Islet precursor cell (in vitro differentiated cells): ENCODE measurements at regions not wholly inside any gene's neighbourhood (a gene's known extent, or its start where the extent isn't known, plus 50 kb on each side); places are given as distances from the start of the nearest gene placed in this dataset.

ENCODE experiments used
- DNase-seq: peaks from one replicate; pipeline ENCODE4 v3.0.0-alpha.2; 2018

DNA sequence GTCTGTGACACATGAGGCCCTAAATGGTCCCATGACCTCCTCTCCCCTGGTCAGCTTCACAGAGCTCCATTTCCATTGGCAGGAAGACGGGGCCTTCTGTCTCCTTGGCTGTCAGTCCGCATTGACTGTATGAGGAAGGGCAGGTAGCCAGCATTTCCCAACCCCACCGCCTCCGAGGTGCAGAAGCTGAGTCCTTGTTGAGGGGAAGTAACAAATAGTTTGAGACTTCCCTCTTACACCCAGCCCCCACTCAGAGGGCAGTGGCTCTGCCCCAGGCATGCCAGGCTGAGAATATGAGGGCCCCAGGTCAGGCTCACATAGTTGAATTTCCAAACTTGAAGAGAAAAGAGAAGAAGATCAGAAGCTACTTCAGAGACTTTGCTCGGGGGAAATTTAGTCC lies 611.1 kb downstream of the BRD1 start:
- peak; percentile 23 for DNase-seq

DNA sequence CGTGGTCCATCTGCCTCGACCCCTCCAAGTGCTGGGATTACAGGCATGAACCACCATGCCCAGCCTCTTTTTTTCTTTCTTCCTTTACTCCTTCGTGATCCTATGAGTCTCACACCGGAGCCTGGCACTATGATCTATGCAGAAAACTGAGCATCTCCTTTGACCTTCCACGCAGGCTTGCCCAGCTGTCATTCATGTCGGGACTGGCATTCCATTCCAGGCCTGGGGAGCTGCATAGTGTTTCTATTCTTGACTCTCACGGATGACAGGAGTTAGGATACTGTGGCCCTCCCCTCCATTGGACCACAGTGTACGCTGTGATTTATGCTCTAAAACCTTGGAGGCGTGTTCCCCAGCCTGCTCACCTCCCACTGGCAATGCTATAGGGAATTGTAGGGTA lies 611.8 kb downstream of the BRD1 start:
- peak; percentile 12 for DNase-seq

DNA sequence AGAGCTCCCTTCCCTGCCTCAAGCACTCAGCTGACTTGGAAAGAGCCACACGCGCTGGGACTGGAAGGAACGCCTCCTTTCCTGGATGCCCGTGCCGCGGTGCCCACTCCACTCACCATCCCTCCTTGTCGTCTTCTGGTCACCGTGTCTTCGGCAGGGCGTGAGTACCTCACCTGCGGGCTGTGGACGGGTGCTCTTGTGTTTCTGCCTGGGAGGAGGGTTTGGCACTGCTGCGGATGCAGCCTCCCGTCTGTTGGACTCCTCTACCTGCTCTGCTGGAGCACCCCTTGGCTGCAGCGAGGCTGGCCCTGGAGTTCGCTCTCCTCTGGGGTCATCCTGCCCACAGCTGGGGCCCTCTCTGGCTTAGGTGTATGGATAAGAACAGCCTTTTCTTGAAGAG lies 612.7 kb downstream of the BRD1 start:
- peak; percentile 33 for DNase-seq

DNA sequence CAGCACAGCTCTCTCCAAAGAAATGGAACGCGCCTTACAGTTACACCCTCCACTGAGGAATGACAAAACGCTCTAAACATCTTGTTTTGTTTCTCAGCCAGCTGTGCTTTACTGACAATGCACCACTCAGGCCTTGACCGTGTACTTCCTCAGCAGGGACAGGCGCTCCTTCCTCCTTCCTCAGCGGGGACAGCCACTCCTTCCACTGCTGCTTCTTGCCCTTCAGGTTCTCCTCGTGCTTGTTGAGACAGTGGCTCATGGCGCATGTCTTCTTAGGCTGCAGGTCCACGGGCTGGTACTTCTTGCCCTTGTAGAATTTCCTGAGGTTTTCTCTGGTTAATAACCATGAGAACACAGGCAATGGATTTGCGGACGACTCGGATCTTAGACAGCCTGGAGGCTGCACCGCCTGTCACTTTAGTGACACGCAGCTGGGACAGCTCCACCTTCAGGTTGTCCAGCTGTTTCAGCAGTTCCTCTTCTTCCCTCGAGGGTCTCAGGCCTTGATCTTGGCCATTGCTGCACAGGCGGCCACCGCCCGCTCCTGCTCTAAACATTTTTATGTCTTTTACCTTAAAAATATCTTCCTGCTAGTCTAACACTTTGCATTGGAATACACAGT lies 613.8 kb downstream of the BRD1 start:
- peak; percentile 28 for DNase-seq

DNA sequence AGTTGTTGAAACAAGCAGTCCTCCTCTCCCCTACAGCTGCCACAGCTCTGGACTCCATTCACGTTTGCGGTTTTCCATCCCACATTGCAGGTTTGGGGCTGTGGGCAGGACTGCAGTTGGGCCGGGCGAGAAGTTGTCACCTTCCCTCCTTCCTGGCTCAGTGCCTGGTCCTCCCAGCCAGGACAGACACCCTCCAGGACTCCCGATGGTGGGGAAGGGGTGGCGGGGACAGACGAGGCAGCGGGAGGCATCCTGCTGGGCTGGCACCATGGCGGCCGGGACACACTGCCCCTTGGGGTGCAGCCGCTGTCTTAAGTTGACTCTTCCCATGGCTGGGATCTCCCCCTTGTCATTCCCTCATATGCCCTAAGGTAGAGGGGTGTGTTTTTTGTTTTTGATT lies 615.2 kb downstream of the BRD1 start:
- peak; percentile 41 for DNase-seq

DNA sequence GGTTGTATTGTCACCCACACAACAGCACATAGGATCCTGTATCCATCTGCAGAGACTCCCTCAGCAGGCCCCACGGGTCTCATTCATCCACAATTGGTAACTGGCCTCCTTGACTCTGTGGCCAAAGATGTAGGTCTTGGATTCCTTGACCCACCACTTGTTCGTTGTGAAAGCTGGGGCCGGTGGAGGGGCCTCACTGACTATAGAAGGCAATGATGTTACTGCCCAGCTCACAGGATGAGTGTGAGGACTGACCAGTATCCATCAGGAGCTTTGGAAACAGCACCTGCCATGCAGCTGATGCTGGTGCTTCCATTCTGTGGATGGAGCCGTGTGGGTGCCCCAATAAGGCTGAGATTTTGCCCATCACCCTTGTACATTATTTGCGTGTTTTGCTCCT lies 615.7 kb downstream of the BRD1 start:
- peak; percentile 14 for DNase-seq

DNA sequence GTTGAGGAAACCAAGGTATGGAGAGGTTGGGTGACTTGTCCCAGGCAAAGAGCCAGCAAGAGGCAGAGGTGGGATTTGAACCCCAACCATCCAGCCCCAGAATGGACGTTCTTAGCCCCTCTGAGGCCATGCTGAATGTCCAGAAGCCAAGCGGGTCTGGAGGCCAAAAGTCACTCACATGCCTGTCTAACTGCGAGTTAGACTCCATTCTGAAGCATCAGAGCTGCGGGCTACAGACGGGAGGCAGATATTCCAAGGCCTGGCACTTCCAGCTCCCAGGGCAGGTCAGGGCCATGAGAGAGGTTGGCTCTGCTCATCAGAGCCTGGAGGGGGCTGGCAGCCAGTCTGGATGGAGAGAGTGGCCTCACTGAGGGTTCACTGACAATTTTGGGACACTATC lies 616.5 kb downstream of the BRD1 start:
- DNase-seq = peak; percentile 31

DNA sequence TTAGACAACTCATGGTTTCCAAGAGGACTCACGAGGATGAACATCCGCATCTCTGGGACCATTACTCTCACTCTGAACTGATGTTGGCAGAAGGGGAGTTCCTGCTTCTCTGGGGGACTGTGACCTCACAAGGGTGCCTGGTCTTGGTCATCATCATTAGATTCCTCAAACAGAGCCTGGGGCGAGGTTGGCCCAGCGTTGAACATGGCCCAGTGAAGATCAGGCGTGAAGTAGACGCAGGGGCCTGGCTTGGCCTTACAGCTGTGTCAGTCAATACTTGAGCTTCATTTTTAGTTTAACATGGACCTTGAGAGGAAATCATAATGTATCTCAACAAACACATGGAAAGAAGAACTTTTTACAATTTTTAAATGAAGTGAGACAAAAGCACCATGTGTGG lies 617.1 kb downstream of the BRD1 start:
- DNase-seq = peak; percentile 40

DNA sequence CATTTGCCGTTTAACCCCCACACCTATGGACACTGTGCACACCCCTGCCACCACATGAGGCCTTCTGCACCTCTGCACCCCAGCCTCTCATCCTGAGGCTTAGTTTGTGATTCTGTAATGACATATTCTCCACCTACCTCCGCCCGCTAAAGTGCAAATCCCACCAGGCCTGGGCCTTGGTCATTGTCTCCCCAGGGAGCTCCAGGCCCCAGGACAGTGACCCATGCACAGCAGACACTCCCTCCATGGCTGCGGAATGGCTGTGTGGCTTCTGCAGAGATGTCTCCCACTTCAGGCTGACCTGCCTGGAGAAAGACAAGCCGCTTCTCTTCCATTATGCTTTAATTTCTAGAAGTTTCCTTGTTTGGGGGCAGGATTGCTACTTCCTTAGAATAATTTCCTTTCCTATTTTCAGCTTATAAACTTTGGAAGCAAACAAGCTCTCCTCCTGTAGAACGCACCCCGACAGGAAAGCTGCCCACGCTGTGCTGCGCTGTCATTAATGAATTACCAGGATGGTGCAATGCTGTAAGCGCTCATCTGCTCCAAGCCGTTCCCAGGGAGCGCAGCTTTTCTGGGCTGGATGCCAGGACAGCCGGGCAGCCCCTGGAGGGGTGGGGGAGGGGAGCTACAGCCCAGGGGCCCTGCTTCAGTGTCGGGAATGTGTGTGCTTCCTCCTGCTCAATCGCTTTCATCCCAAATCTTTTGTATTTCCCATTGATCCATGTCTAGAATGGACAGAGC lies 618.0 kb downstream of the BRD1 start:
- peak; percentile 23 for DNase-seq

DNA sequence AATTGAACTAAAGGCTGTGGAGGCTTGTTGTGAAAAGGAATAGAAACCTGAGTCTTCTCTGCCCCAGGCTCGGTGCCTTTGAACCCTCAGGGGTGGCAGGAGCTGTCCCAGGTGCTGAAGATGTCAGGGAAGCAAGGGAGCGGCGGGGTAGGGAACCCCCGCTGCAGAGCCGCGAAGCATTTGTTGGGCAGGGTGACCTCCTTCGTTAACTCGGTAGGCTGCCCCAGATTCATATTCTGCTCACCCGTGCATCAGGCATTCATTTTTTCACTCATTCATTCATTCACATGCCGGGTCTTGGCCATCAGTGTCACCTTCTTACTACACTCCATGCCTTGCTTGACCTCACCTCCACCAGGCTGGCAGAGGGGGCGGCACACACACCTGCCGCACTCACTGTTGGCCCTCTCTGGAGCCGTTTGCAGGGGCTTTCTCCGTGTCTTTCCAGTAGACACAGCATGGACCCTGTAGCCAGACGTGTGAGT lies 618.9 kb downstream of the BRD1 start:
- peak; percentile 55 for DNase-seq

DNA sequence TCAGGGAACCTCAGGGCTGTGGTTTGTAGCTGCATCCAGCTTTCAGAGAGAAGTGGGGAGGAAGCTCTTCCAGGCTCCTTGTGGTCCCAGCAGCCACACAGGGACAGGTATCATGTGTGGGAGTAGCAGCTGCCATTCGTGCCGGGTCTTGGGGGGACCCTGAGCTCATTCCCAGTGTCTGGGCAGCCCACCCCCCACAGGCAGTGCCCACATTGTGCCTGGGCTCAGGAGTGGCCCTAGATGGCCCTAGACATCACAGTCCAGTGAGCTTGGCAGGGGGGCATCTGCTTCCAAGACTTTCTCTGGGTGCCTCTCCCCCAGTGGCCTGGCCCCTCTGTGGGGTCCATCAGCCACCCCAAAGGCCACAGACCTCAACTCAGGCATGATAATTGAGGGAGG lies 619.7 kb downstream of the BRD1 start:
- peak; percentile 16 for DNase-seq

DNA sequence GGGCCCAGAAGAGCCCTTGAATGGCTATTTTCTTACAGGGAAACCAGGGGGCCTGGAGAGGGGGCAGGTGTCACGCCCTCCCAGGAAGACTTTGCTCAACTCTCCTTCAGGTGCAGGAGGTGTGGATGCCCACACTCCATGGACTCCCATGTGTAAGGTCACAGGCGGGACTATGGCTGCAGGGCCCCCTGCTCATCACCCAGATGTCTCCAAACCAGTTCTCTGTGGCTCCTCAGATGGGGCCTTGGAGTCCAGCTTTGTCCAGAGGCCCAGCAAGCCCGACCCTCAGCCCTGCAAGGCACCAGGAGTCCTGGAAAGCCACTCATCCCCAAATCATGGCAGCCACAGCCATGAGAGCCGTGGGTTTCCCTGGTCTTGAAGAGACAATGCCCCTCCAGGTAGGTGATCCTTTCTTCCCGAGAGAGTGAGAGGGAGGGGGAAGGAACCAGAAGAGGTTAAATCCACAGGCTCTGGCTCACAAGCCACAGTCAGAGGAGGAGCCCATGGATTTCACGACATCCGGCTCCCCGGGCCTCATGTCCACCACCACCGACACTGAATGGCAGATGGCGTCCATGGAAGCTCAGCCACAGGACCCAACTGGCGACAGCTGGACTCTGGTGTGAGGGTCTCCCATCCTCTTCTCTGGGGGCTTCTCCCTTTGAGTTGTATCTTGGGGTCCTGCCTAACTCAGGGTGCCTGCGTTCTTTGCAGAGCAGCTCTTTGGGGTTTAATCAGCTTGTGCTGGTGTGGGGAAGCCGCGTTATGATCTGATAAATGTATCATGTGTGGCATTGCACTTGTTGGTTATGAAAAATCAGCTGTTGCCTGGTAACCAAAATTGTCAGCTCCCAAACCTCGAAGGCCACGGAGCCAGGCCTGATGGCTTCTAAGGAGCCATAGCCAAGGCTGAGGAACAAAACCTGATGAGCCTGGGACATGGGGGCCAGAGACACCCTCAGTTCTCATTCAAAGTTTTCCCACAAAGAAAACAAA lies 620.4 kb downstream of the BRD1 start:
- peak; percentile 37 for DNase-seq

DNA sequence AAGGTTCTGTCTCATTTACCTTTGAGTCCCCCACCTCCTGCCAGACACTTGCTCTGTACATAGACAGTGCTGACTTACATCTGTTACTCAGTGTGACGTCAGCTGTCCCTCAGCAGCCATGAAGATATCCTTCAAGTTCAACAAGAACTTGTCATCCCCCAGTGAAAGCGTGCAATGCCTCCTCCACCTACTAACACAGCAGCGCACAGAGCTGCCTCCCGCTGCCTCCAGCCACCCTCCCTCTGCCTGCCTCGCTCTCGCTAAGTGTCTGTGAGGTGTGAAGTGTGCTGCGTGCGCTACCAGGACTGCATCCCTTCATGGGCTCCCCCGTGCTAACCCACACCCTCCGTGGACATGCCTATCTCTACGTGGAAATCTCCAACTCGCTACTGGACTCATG lies 621.4 kb downstream of the BRD1 start:
- DNase-seq = peak; percentile 22

DNA sequence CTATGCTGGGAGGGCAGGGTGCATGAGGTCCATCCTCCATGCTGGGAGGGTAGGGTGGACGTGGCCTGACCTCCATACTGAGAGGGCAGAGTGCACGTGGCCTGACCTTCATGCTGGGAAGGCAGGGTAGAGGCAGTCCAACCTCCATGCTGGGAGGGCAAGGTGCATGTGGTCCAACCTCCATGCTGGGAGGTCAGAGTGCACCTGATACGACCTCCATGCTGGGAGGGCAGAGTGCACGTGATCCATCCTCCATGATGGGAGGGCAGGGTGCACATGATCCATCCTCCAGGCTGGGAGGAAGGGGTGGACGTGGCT lies 622.2 kb downstream of the BRD1 start:
- DNase-seq = peak; percentile 18

DNA sequence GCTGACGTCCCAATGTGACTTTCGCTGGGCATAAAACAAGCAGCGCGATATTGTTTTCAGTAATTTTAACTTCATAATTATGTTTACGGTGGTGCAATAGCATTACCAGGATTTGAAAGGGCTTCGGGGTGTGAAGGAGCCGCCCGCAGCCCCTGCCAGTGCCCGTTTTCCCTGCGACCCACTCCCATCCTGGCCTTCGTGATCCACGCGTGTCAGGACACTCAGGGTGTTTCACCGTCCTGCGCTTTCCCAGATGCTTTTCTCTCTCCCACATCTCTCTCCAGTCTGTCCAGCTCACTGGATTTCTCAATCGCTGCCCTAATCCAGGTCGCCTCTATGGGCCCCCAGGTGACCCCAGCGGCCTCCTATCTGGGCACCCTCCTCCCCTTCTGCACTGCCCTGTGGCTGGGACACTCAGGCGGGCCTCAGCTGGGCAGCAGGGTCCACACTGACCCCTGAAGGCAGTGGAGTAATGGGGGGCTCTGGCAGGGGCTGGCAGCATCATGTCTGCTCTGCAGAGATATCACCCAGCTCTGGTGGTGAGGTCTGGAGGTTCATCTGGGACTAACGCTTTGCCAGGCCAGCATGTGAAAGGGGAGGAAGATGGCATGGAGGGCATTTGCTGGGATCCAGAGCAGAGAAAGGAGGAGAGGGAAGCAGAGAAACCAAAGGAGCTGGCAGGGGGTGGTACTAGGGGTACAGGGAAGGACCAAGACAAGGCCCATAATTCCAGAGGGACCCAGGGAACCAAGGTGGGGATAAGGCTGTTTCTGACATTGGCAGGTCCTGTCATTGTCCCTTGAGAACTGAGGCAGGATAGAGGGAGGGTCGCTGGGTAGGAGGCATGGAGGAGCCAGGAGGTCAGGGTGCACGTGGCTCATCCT lies 622.8 kb downstream of the BRD1 start:
- DNase-seq = peak; percentile 28

DNA sequence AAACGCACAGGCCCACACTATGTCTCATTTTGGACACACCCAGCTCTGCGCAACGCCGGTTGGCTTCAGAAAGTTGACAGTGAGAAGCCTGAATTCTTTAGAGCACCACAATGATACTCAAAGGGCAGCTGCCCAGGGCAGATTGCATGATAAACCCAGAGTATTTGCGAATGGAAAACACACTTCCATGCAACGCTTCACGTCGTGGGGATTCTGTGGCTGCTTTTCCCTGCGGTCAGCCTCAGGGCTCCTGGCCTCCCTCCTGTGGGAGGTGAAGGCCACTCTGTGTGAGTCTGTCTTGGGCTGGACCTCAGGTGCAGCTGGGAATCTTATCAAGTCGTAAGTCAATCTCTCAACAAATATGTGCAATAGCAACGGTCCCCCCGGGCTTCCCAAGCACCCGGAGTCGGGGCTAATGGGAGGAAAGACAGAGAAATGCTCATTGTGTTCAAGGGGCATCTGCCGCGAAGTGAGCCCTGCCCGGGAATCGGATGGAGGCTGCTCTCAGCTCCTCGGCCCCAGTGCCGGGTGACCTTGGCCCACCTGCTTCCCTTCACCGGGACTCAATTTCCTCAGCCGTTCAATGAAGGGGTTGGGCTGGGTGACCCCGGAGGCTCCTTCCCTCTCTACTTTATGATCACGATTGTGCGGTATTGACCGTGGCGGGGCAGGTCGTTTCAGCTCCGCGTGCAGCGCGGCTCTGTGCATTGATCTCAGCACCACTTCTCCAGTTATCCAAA lies 623.6 kb downstream of the BRD1 start:
- peak; percentile 37 for DNase-seq

DNA sequence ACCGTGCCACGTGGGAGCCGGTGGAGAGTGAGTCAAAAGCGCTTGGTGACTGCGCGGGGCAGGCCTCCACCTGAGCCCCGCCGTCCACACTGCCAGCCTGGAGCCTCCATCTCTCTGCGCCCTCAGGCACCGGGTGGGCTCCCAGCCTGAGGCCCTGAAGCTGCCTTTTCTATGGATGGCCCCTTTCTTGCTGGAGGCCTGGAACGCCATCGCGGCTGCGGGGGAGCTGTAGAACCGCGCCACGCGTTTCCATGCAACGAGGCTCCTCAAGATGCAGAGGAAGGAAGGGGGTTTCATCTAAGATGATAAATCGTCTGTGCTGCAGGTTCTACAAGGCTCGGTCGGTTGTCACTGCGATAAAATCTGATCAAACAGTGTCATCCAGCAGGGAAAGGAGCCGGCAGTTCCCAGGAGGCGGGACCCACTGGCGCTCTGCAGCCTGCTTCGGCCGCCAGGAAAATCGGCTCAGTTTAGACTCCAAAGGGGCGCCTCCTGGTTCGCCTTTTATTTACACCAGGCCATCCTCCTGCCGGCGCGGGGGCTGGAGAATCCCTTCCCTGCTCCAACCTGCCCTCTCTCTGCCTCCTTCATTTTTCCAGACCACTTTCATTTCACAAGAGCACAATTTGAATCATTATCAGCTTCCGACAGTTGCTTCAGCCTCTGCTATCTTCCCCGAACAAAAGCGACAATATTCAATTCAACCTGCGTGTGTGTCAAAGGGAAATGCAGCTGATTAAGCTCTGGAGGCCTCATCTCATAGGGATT lies 624.4 kb downstream of the BRD1 start:
- peak; percentile 42 for DNase-seq

DNA sequence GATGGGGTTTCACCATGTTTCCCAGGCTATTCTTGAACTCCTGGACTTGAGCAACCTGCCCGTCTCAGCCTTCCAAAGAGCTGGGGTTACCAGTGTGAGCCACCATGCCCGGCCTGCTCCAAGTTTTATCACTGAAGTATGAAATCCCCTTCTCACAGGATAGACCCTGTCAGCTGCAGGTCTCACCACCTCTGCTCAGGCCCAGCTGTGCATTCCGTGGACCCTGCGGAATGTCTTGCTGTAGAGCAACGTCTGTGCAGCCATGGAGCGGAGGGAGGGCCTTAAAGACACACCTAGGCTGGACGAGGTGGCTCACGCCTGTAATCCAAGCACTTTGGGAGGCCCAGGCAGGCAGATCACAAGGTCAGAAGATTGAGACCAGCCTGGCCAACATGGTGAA lies 625.4 kb downstream of the BRD1 start:
- DNase-seq = peak; percentile 43

DNA sequence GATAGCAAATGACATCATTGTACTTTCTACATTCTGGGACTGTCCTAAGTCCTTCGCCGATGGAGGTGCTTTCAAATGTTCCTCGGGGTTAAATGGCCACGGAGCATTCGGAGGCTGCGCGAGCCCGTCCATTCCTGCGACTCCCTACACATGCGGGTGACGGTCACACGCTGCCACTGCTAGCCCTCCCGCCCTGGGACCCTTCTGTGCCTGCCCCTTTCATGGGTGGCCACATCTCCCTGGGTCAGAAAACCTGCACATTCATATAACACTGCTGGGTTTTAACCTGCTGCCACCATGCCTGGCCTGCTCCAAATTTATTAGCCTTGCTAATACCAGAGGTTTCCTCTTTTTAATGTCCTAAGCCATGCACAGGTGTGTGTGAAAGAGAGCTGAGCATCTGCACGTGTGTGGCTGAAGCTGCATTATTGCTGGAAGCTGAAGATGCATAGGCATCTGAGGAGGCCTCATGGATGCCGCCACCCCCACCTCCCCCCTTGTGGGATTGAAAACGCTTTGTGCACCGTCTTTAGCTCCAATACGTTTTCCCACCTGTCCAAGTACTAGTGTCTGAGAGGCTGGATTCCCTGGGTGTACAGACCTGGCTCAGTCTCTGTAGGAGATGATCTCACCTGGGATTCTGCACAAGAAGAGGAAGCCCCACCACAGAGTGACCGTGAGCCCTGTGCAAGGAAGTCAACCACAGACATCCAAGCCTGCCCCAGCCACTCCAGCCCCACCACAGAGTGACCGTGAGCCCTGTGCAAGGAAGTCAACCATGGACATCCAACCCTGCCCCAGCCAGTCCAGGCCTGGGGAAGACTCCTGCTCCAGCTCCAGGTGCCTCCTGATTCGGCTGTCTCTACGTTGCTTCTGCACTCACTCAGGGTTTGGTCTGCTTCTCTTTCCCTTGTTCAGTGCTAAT lies 626.4 kb downstream of the BRD1 start:
- DNase-seq = peak; percentile 36

DNA sequence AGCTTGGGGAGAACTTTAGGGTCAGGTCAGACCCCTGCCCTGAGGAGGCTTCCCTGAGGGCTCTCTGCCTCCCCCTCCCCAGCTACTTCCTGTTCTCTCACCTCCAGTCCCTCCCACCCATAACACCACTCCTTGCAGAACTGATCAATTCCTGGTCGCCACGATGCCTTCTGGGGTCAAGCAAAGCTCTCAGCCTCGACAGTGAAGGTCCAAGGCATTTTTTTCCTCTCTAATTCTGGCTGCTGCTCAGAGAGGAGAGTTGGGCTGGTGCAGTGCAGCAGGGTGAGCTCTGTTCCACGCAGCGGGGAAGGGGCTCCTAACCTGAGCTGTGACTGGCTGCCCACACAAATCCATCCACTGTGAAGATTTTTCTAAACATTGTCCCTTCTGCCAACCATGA lies 628.4 kb downstream of the BRD1 start:
- DNase-seq = peak; percentile 26
